SK-N-SH (cell line): ENCODE measurements at regions not wholly inside any gene's neighbourhood (a gene's known extent, or its start where the extent isn't known, plus 50 kb on each side); places are given as distances from the start of the nearest gene placed in this dataset.

Experiments
- CTCF ChIP-seq: fragments of 200-600 bp; sonication (generic); IDR thresholded peaks from 2 replicates; pipeline ENCODE4 v1.6.1; 2017; ENCODE audit warnings: antibody characterized with exemption, mild to moderate bottlenecking, moderate library complexity
- EP300 ChIP-seq, 2 experiments: IDR thresholded peaks; 2 replicates each; pipeline versions ENCODE4 v1.4.0 to v1.6.1; 2012; ENCODE audit warnings: borderline replicate concordance in 1 of 2, low read depth in 1 of 2, low read length in 1 of 2
- FOXJ3 ChIP-seq: sonication (generic); formaldehyde crosslinking; IDR thresholded peaks from 2 replicates; pipeline ENCODE4 v1.5.1; 2020; ENCODE audit warnings: mild to moderate bottlenecking, missing genetic modification reagents
- JUND ChIP-seq: IDR thresholded peaks from 2 replicates; pipeline ENCODE4 v1.4.0; 2012
- MXI1 ChIP-seq: IDR thresholded peaks from 2 replicates; pipeline ENCODE4 v1.6.1; 2012; ENCODE audit warnings: mild to moderate bottlenecking, low read depth, low read length, improper control_type of control experiment
- POLR2AphosphoS5 ChIP-seq: IDR thresholded peaks from 2 replicates; pipeline ENCODE4 v1.6.1; 2012; ENCODE audit warnings: low read depth, low read length
- RAD21 ChIP-seq: IDR thresholded peaks from 2 replicates; pipeline ENCODE4 v1.6.1; 2012; ENCODE audit warnings: mild to moderate bottlenecking, low read length
- RFX5 ChIP-seq: IDR thresholded peaks from 2 replicates; pipeline ENCODE4 v1.6.1; 2012; ENCODE audit warnings: mild to moderate bottlenecking, improper control_type of control experiment, low read length
- YY1 ChIP-seq: IDR thresholded peaks from 2 replicates; pipeline ENCODE4 v1.4.0; 2012; ENCODE audit warnings: low read depth, mild to moderate bottlenecking
- ZBTB33 ChIP-seq: IDR thresholded peaks from 2 replicates; pipeline ENCODE4 v1.4.0; 2012; ENCODE audit warnings: low read depth, borderline replicate concordance

- TF ChIP-seq MXI1: no peak
- no peak for TF ChIP-seq CTCF
- no peak for TF ChIP-seq RAD21
- no peak for TF ChIP-seq FOXJ3 (CRISPR knock-in tag)
- TF ChIP-seq EP300 (IDR thresholded peaks at IDR 0.05; ENCODE audit: borderline replicate concordance in 1 of 2, low read depth in 1 of 2, low read length in 1 of 2): no peak
- no peak for TF ChIP-seq ZBTB33
- TF ChIP-seq POLR2AphosphoS5: no peak
- TF ChIP-seq JUND: no peak
- TF ChIP-seq RFX5: no peak
- no peak for TF ChIP-seq YY1
These were observed 142.6 kb upstream of the PDE10A start for GRCh38 chr6:165805636-165806035.
